Stimulated activated CD4-positive, alpha-beta T cell treated with anti-CD3 and anti-CD28 coated beads, Interleukin-4, amount 100 ng/mL, for 48 hours (primary cell): ENCODE measurements at regions not wholly inside any gene's neighbourhood (a gene's known extent, or its start where the extent isn't known, plus 50 kb on each side); places are given as distances from the start of the nearest gene placed in this dataset.
"Not testable (repeated sequence)": the region's sequence is repeated elsewhere in the genome, so short reads cannot be mapped to it uniquely, and the experiment has no call there.

Experiments used
- DNase-seq, 2 donors: peaks; one replicate each; pipeline ENCODE4 v3.0.0-alpha.2; 2020; ENCODE audit warnings: low read depth in 2 of 2

- no peak for DNase-seq
These were observed 84.4 kb upstream of the CNEP1R1 start for GRCh38 chr16:49940464-49941224.

GRCh38 chr16:49944221-49944620 is 80.8 kb upstream of the CNEP1R1 start:
- no peak for DNase-seq

GRCh38 chr16:49947907-49948678 is 76.9 kb upstream of the CNEP1R1 start:
- no peak for DNase-seq

GRCh38 chr16:49951574-49952195 is 73.3 kb upstream of the CNEP1R1 start:
- DNase-seq = no peak

- DNase-seq = no peak
These were observed 72.6 kb upstream of the CNEP1R1 start for GRCh38 chr16:49952386-49952785.

GRCh38 chr16:49953090-49953489 is 71.9 kb upstream of the CNEP1R1 start:
- DNase-seq = no peak

GRCh38 chr16:49955858-49956257 is 69.2 kb upstream of the CNEP1R1 start:
- no peak for DNase-seq

GRCh38 chr16:49956915-49957314 is 68.1 kb upstream of the CNEP1R1 start:
- DNase-seq = no peak

GRCh38 chr16:49958448-49958847 is 66.6 kb upstream of the CNEP1R1 start:
- no peak for DNase-seq

GRCh38 chr16:49959552-49960277 is 65.3 kb upstream of the CNEP1R1 start:
- DNase-seq = no peak

GRCh38 chr16:49961089-49961488 is 63.9 kb upstream of the CNEP1R1 start:
- no peak for DNase-seq

- DNase-seq = not testable (repeated sequence)
These were observed 62.5 kb upstream of the CNEP1R1 start for GRCh38 chr16:49962566-49962965.

GRCh38 chr16:49964316-49964715 is 60.7 kb upstream of the CNEP1R1 start:
- no peak for DNase-seq

GRCh38 chr16:49964973-49965372 is 60.1 kb upstream of the CNEP1R1 start:
- DNase-seq = no peak

- no peak for DNase-seq
These were observed 57.9 kb upstream of the CNEP1R1 start for GRCh38 chr16:49967012-49967559.

GRCh38 chr16:49969091-49970030 is 55.7 kb upstream of the CNEP1R1 start:
- no peak for DNase-seq

- no peak for DNase-seq
These were observed 54.1 kb upstream of the CNEP1R1 start for GRCh38 chr16:49970797-49971431.

- DNase-seq = no peak
These were observed 52.7 kb upstream of the CNEP1R1 start for GRCh38 chr16:49972280-49972679.

- DNase-seq = no peak
These were observed 52.1 kb upstream of the CNEP1R1 start for GRCh38 chr16:49972961-49973360.
